Body of pancreas (tissue), 4 donors: ENCODE measurements at regions not wholly inside any gene's neighbourhood (a gene's known extent, or its start where the extent isn't known, plus 50 kb on each side); places are given as distances from the start of the nearest gene placed in this dataset.

Experiments
- ATAC-seq: fragments of 150-250 bp; one replicate; pipeline ENCODE4 v1.9.1; 2016
- DNase-seq, 4 donors: peaks; one replicate each; pipeline ENCODE4 v3.0.0-alpha.2; 2019
- H3K27ac ChIP-seq, 4 donors: fragments of 200-600 bp; sonication (generic); 1 replicate in 3 of 4; 2 replicates in 1 of 4; pipeline versions ENCODE4 v1.5.1 to v1.6.1; 2016 to 2019; ENCODE audit warnings: mild to moderate bottlenecking in 1 of 4, mixed read lengths in 1 of 4, moderate library complexity in 1 of 4
- H3K27me3 ChIP-seq, 2 donors: fragments of 200-600 bp; sonication (generic); one replicate each; pipeline ENCODE4 v1.6.0; 2016; ENCODE audit warnings: mild to moderate bottlenecking in 1 of 2
- H3K36me3 ChIP-seq, 2 donors: fragments of 200-600 bp; sonication (generic); replicated peaks in 1 of 2; 2 replicates each; pipeline ENCODE4 v1.5.1; 2016; ENCODE audit warnings: low read depth in 2 of 2; ENCODE audit not compliant: insufficient read depth in 1 of 2
- H3K4me1 ChIP-seq: fragments of 200-600 bp; sonication (generic); one replicate; pipeline ENCODE4 v1.6.0; 2016
- H3K4me3 ChIP-seq, 2 donors: fragments of 200-600 bp; sonication (generic); 1 replicate in 1 of 2; 2 replicates in 1 of 2; pipeline ENCODE4 v1.5.1; 2016 to 2019
- H3K9me3 ChIP-seq, 3 donors: fragments of 200-600 bp; sonication (generic); 1 replicate in 2 of 3; 2 replicates in 1 of 3; pipeline ENCODE4 v1.5.1; 2016
- CTCF ChIP-seq, 7 experiments: fragments of 450-650 bp in 4 of 7; fragments of 200-600 bp in 3 of 7; sonication (generic) in 3 of 7; IDR thresholded peaks; one replicate each; pipeline ENCODE4 v1.5.1; 2016 to 2019; ENCODE audit warnings: antibody characterized with exemption in 7 of 7
- POLR2A ChIP-seq, 3 donors: fragments of 450-650 bp; IDR thresholded peaks; one replicate each; pipeline ENCODE4 v1.6.1; 2016; ENCODE audit warnings: antibody characterized with exemption in 3 of 3, mild to moderate bottlenecking in 2 of 3
- WGBS, 2 donors: methylation state at CpG; one replicate each; pipeline ENCODE4 v1.1.5; 2017; 5-methylcytosine and 5-hydroxymethylcytosine counted together
- intact Hi-C: fragments of 100-400 bp; cut with DNase I; formaldehyde crosslinking; loops from one replicate; pipeline ENCODE4 v1.15.1; 2023

- H3K4me3 ChIP-seq, result no peak overlapping the region
- no peak for ATAC-seq
- no peaks in the 10 kb centered on the region for H3K27me3 ChIP-seq
- DNase-seq, result no peak
- intact Hi-C loops, result no loop called here
- H3K36me3 ChIP-seq, result no peaks in the 10 kb centered on the region
- no peak overlapping the region for H3K27ac ChIP-seq
- 89 to 90% methylated on average over 4 of the region's 4 CpGs for WGBS, 2 donors
- H3K9me3 ChIP-seq, result no peaks in the 10 kb centered on the region
- H3K4me1 ChIP-seq, result no peaks in the 10 kb centered on the region
- TF ChIP-seq POLR2A (IDR thresholded peaks at IDR 0.05) (no peak), CTCF (IDR thresholded peaks at IDR 0.05) (no peak)
These were observed 152.4 kb downstream of the OSR1 start for GRCh38 chr2:19205983-19206533.

- H3K4me3 ChIP-seq, result no peak overlapping the region
- no peak for DNase-seq
- H3K4me1 ChIP-seq, result no peaks in the 10 kb centered on the region
- WGBS, 2 donors, result 89 to 92% methylated on average over 5 of the region's 5 CpGs
- no peaks in the 10 kb centered on the region for H3K36me3 ChIP-seq
- ATAC-seq, result no peak
- intact Hi-C loops, result no loop called here
- H3K9me3 ChIP-seq, result no peaks in the 10 kb centered on the region
- no peak overlapping the region for H3K27ac ChIP-seq
- TF ChIP-seq POLR2A (IDR thresholded peaks at IDR 0.05) (no peak), CTCF (IDR thresholded peaks at IDR 0.05) (no peak)
- H3K27me3 ChIP-seq, result no peaks in the 10 kb centered on the region
These were observed 154.6 kb downstream of the OSR1 start for GRCh38 chr2:19203866-19204265.

GRCh38 chr2:19201911-19202462 lies 156.4 kb downstream of the OSR1 start:
- DNase-seq (no peak), ATAC-seq (no peak)
- Histone ChIP-seq H3K4me3 (no peak overlapping the region), H3K27ac (no peak overlapping the region), H3K36me3 (no peaks in the 10 kb centered on the region), H3K9me3 (no peaks in the 10 kb centered on the region), H3K4me1 (no peaks in the 10 kb centered on the region), H3K27me3 (no peaks in the 10 kb centered on the region)
- TF ChIP-seq CTCF (IDR thresholded peaks at IDR 0.05), result no peak
- no peak for TF ChIP-seq POLR2A (IDR thresholded peaks at IDR 0.05)
- intact Hi-C loops, result no loop called here
- 87 to 96% methylated on average over 4 of the region's 4 CpGs for WGBS, 2 donors

GRCh38 chr2:19198381-19198780 lies 160.0 kb downstream of the OSR1 start:
- no peak for TF ChIP-seq CTCF (IDR thresholded peaks at IDR 0.05)
- no peak for TF ChIP-seq POLR2A (IDR thresholded peaks at IDR 0.05)
- Histone ChIP-seq H3K27ac (no peak overlapping the region), H3K4me3 (no peak overlapping the region), H3K27me3 (no peaks in the 10 kb centered on the region), H3K4me1 (no peaks in the 10 kb centered on the region), H3K9me3 (no peaks in the 10 kb centered on the region), H3K36me3 (no peaks in the 10 kb centered on the region)
- ATAC-seq (no peak), DNase-seq (no peak)
- intact Hi-C loops, result no loop called here
- WGBS, 2 donors, result 73 to 95% methylated on average over 1 of the region's 1 CpG

GRCh38 chr2:19195661-19196060 lies 162.8 kb downstream of the OSR1 start:
- WGBS, 2 donors, result 67 to 89% methylated on average over 1 of the region's 1 CpG
- H3K27me3 ChIP-seq, result no peaks in the 10 kb centered on the region
- no peak overlapping the region for H3K4me3 ChIP-seq
- no peaks in the 10 kb centered on the region for H3K9me3 ChIP-seq
- H3K36me3 ChIP-seq, result no peaks in the 10 kb centered on the region
- no peak overlapping the region for H3K27ac ChIP-seq
- no peak for ATAC-seq
- intact Hi-C loops, result no loop called here
- H3K4me1 ChIP-seq, result no peaks in the 10 kb centered on the region
- TF ChIP-seq CTCF (IDR thresholded peaks at IDR 0.05) (no peak), POLR2A (IDR thresholded peaks at IDR 0.05) (no peak)
- DNase-seq, result no peak
